Sigmoid colon (tissue), 4 donors: ENCODE measurements at regions not wholly inside any gene's neighbourhood (a gene's known extent, or its start where the extent isn't known, plus 50 kb on each side); places are given as distances from the start of the nearest gene placed in this dataset.

Experiments
- EP300 ChIP-seq, 4 donors: sonication (generic); formaldehyde crosslinking; IDR thresholded peaks; one replicate each; pipeline ENCODE4 v1.6.1; 2017; ENCODE audit warnings: antibody characterized with exemption in 4 of 4
- POLR2A ChIP-seq, 2 donors: fragments of 450-650 bp; IDR thresholded peaks; one replicate each; pipeline ENCODE4 v1.6.1; 2016; ENCODE audit warnings: antibody characterized with exemption in 2 of 2, mild to moderate bottlenecking in 2 of 2, moderate library complexity in 2 of 2
- TF ChIP-seq, protein P1 (sequence below), 4 experiments: fragments of 450-650 bp in 3 of 4; fragments of 200-600 bp in 1 of 4; IDR thresholded peaks; one replicate each; pipeline ENCODE4 v1.5.1; 2016 to 2019; ENCODE audit warnings: antibody characterized with exemption in 4 of 4, mild to moderate bottlenecking in 3 of 4, moderate library complexity in 2 of 4

DNA sequence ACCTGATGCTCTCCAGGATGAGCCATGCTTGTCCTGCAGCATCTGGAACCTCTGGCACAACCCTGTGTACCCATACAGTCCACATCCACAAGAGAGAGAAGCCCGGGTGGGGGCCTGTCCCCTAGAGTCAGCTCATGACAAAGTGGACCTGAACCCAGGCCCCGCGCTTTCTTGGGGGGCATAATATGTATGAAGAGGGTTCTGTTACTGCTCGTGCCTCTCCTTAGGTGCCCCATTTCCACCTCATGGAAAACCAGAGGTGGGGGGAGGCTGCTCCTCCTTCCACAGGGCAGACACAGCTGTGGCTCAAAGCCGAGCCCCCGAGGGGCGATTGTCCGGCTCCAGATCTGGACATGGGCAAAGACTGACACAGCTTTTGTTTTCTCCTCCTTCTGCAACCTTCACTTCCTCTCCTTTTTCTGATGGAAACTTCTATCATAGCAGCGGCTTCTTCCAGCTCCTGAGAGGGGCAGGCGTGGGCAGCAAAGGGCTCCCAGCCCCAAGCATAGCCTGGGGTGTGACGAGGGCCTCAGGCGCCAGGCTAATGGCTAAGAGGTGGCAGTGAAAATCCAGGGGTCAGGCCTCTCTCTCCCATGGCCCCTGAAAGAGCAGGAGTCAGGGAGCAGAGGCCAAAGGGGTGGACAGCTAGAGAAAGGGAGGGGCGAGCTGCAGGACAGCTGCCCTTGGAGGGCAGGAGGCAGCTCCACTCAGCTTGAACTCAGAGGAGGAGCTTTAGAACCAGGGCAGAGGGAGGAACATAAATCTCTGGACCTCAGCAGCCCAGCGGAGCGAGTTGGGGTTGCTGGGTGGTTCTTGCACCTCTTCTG, 155.5 kb downstream of the ZFP36L2 start:
- TF ChIP-seq EP300 (IDR thresholded peaks at IDR 0.05) = no peak
- no peak for TF ChIP-seq POLR2A (IDR thresholded peaks at IDR 0.05)
- TF ChIP-seq, protein P1, sequence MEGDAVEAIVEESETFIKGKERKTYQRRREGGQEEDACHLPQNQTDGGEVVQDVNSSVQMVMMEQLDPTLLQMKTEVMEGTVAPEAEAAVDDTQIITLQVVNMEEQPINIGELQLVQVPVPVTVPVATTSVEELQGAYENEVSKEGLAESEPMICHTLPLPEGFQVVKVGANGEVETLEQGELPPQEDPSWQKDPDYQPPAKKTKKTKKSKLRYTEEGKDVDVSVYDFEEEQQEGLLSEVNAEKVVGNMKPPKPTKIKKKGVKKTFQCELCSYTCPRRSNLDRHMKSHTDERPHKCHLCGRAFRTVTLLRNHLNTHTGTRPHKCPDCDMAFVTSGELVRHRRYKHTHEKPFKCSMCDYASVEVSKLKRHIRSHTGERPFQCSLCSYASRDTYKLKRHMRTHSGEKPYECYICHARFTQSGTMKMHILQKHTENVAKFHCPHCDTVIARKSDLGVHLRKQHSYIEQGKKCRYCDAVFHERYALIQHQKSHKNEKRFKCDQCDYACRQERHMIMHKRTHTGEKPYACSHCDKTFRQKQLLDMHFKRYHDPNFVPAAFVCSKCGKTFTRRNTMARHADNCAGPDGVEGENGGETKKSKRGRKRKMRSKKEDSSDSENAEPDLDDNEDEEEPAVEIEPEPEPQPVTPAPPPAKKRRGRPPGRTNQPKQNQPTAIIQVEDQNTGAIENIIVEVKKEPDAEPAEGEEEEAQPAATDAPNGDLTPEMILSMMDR (IDR thresholded peaks at IDR 0.05) = no peak
